ENCODE measurements at regions not wholly inside any gene's neighbourhood (a gene's known extent, or its start where the extent isn't known, plus 50 kb on each side); places are given as distances from the start of the nearest gene placed in this dataset.

DNA sequence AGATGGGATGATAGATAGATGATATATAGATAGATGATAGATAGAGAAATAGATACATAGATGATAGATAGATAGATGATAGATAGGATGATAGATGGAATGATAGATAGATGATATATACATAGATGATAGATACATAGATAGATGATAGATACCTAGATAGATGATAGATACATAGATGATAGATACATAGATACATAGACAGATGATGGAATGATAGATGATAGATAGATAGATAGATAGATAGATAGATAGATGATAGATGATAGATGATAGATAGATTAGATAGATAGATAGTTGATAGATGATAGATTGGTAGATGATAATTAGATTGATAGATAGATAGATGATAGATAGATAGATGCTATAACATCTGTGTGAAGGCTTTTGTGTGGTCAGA lies 201.7 kb upstream of the RAB4A start:
- DNase-seq: no peak

DNA sequence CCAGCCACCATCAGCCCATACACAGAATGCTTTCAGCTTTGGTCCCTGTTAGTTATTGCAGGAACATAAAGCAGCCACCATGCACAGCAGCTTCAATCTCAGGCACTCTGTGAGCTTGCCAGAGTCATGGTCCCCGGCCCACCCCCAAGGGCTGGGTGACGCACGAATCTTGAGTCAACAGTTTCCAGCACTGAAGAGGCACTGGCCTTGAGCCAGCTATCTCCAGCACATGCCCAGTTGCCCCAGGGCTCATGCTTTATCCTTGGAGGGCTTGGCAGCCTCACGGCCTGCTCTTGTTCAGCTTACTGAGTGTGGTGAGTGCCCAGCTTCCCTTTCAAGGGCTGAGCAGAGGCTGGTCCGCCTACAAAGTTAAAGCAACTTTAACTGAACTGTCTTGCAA lies 200.7 kb upstream of the RAB4A start:
- DNase-seq: no peak

DNA sequence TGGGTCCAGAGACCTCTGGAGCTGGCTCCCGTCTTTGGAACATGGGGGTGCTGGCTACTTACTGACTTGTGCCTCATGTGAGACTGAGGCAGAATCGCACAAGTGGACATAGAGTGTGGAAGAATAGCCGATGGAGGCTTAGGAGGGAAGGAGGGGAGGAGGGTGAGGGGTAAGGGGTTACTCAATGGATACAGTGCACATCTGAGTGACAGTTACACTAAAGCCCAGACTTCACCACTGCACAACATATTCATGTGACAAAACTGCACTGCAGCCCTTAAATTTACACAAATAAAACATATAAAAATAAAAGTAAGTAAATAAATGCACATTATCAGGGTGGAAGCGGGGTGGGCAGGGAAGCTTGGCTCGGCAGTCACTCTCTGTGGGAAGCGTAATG lies 197.7 kb upstream of the RAB4A start:
- no peak for DNase-seq

DNA sequence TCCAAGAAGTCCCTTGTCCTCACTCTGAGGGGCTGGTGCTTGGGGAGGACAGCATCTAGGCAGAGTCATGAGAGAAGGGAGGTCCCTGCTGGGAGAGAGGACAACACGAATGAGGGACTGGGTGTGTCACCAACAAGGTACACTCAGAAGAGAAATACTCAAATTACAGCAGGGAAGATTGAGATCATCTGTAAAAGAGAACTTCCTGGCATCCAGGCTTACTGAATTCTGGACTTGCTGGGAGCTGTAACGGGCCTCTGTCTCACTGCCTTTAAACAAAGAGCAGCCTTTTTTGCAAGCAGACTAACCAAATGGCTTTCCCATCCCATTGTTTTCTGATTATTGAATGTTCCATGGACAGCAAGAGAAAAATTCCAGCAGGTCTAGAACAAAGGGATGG lies 195.7 kb upstream of the RAB4A start:
- no peak for DNase-seq

DNA sequence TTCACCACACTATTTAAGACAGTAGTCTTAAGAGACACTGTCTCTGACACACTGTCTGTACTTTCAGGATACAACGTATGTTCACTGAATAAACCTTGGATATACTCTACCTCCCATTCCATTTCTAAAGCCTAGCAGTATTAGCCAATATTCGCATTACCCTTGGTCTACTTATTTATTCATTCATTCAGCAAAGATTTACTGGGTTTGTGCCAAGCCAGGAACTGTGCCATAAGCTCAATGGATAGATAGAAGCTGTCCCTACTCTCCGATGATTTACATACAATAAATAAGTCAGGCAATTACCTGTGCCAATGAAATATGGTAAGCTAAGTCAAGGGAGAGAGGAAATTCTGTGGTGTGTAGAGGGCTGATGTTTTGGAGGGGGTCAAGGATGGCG lies 195.2 kb upstream of the RAB4A start:
- no peak for DNase-seq

DNA sequence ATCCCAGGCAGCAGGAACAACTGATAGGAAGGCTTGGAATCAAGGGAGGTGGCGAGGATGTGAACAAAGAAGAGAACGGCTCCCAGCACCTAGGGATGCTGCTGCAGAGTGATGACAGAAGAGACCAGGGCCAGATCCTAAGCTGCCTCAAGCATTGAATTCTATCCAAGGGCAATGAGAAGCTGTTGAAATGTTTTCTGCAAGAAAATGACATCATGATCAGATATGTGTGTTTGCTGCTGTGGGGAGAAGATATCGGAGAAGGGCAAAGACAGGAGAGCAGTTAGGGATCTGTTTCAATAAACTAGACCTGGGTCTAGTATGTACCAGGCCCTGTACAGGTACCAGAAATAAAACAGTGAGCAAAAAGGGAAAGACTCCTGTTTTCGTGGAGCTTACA lies 194.7 kb upstream of the RAB4A start:
- no peak for DNase-seq

DNA sequence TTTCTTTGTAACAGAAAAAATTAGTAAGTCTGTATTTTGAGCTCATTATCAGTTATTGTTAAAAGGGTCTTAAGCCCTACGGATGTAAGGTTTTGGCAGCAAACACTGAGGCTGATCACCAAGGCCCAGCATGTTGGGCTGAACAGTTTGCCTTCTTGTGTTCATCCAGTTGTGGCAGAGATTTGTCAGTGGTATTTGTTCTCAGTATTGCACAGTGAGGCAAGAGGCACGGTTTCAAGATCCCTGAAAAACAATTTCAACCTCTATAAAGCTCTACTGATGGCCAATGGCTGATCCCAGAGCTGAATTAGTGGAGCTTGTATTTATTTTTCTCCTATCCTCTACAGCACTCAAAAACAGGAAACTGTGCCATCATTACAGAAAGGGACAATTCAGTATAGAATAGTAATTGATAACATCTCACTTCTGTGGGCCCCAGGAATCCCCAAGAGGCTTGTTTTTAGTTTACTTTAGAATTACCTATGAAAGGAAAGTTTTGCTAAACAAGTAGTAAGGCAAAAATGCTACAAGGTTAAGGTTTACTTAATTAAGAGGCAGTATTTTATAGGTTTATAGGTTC lies 191.8 kb upstream of the RAB4A start:
- DNase-seq: no peak

DNA sequence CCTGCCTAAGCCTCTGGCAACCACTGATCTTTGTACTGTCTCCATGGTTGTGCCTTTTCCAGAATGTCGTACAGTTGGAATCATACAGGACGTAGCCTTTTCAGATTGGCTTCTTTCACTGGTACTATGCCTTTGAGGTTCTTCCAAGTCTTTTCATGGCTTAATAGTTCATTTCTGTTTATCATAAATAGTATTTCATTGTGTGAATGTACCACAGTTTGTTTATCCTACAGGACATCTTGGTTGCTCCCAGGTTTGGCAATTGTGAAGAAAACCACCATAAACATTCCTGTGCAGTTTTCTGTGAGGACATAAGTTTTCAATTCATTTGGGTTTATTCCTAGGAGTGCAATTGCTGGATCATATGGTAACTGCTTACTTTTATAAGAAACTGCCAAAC lies 190.6 kb upstream of the RAB4A start:
- DNase-seq: no peak

DNA sequence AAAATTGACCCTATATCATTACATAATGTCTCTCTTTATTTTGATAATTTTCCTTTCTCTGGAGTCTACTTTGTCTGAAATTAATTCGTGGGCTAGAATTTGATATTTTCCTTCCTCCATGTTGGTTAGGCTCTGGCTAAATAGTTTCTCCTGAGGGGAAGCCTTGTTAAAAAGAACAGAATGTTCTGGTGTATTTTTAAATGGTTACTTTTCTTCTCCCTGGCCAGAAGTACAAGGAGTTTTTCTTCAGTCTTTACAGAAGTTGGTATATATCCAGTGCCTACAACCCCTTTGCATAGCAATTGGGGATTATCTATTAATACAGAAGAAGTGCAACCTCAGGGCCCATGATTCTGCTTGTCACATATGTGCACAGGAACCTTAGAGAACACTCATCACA lies 185.6 kb upstream of the RAB4A start:
- no peak for DNase-seq

DNA sequence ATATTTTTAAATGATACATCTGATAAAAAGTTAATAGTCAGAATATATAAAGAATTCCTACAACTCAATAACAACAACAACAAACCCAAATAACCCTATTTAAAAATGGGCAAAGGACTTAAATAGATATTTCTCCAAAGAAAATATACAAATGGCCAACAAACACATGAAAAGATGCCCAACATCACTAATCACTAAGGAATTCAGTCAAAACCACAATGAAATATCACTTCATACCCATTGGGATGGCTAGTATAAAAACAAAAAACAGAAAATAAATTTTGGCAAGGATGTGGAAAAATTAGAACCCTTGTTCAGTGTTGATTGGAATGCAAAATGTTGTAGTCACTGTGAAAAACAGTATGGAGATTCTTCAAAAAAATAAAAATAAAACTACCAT lies 184.8 kb upstream of the RAB4A start:
- no peak for DNase-seq

DNA sequence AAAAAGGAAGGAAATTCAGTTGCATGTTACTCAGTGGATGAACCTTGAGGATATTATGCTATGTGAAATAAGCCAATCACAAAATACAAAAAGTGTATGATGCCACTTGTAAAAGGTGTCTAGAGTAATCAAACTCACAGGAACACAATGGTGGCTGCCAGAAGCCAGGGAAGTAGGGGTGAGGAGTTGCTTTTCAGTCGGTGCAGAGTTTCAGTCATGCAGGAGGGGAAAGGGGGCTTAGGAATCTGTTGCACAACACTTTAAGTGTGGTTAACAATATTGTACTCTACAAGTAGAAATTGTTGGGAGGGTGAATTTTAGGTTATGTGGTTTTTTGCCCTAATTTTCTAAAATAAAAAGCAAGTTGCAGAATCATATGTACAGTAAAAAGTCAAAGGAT lies 184.2 kb upstream of the RAB4A start:
- no peak for DNase-seq

DNA sequence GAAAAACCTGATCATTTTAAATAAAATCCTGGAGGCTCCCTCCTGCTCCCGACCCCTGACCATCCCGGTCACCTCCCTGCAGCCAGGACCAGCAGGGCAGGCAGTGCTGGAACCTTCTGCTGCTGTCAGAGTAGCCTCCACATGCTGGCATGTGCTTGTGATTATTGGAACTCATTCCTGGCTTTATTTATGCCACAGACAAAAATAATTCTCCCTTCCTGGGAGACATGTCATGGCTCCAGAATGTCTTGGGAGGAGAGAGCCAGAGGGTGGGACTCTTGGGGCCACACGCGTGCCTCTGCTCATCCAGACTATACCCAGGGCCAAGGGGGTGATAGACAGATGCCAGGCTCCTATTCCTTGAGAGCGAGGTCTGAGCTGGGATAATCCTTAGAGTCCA lies 183.6 kb upstream of the RAB4A start:
- no peak for DNase-seq

DNA sequence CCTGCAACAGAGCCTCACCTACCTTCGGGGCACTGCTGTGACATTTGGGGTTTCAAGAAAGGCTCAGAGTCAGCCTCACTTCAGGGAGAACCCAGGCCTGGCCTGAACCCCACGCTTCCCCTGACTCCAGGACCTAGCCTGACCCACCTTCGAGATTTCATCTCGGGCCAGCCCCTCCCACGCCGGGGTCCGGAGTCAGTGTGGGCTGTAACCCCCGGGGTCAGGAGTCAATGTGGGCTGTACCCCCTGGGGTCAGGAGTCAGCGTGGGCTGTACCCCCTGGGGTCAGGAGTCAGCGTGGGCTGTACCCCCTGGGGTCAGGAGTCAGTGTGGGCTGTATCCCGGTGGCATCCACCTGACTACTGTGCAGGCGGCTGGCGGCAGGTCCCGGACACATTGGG lies 183.0 kb upstream of the RAB4A start:
- no peak for DNase-seq

DNA sequence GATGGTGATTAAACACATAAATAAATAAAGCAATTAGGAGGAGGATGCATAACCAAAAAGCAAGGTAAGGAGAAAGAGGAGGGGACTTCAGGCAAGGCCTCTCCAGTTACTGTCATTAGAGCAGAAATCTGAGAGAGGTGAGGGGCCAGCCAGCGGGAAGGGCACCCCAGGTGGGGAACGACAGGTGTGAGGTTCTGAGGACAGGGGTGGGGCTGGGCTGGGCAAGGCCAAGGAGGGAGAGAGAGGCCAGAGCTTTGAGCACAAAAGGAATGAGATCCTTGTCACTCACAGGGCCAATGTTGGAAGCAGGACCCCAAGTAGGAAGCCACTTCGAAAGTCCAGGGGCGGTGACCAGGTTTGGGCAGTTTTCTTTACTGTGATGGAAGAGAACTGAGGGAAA lies 182.2 kb upstream of the RAB4A start:
- DNase-seq: no peak

DNA sequence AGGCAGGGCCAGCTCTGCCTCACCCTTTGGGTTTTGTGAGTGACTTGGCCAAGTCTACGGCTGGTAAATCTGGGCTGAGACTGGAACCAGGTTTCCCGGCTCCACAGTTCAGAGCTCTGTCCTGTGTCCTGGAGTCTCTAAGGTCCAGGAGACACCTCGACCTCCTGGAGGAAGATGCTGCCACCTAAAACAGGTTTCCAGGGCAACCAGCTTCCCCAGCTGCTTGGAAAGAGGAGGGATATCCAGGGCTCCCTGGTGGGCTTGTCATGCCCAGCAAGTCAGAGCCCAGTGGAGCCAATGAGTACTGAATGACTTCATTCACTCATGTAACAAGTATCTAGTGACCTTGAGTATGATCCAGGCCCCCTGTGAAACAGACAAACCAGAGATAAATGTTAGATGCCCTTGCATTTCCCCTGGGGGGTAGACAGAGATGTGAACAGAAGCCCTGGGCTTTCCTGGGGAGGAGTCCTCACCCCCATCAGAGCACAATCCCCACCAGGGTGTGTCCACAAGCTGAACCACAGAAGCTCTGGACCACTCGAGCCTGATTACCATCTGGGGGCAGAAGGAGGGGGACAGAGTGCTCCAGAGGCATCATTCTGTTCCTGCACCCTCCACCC lies 181.2 kb upstream of the RAB4A start:
- DNase-seq: no peak

DNA sequence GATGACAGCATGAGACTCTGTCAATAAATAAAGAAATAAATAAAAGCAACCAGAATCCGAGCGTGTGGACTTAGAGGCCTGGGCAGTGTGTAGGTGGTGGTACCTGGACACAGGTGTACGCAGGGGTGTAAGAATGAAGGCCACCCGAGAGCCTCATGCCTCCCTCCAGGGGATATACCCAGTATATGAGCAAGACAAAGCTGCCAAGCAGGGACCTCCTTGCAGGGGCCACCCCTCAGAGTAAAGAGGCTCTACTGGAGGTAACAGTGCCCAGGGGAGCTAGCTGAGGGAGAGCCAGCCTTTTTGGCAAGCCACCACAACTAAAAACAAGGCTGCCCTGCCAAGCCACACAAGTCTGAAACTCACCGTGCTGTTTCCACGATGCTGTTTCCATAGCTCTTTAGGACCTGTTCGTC lies 179.2 kb upstream of the RAB4A start:
- no peak for DNase-seq

DNA sequence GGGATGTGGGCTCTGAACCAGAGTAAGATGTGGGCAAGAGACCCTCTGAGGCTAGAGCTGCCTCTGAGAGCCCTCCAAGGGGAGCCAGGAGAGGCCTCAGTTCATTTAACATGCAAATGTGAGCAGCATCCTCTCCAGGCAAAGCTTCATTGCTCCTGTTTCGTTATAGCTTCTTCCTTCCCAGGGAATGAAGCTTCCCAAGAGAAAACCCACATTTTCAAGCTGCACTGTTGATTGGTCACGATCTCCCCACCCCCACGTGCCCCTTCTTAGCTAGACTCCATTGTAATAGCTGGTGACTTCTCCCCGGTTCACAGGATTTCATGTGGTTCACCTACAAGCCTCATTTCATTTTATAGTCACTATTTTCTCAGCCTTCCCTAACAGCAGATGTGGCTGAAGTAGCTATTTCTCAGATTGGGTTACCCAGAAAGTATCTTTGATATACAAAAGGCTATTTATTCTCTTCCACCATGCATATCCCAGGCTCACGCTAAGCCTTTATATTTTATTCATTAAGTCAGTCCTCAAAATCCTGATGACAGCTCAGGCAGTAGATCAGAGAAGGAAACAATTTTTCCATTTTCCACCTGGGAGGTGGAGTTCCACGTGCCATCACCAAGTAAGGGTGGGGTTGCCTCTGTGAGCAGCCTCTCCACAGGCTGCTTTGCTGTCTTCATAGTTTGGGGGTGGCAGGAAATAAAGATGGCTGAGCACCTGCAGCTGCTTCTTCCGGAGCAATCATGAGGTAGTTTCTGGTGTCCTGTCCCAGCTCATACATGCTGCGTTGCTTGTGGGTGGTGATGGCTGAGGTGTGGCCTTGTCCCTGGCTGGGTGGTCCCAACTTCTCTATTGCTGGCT lies 178.3 kb upstream of the RAB4A start:
- no peak for DNase-seq

DNA sequence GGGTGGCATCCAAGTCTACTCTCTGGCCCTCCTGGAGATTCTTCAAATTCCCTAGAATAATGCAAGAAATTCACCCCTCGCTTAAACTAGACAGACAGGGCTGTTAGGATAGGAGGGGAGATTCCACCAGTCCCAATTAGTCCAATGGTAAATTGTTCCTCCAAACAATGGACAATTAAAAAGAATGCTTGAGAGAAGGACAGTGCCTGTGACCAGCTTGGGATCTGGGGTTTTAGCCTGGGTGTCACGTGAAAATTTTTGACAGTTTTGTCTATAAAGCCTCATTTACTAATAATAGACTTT lies 177.7 kb upstream of the RAB4A start:
- no peak for DNase-seq

DNA sequence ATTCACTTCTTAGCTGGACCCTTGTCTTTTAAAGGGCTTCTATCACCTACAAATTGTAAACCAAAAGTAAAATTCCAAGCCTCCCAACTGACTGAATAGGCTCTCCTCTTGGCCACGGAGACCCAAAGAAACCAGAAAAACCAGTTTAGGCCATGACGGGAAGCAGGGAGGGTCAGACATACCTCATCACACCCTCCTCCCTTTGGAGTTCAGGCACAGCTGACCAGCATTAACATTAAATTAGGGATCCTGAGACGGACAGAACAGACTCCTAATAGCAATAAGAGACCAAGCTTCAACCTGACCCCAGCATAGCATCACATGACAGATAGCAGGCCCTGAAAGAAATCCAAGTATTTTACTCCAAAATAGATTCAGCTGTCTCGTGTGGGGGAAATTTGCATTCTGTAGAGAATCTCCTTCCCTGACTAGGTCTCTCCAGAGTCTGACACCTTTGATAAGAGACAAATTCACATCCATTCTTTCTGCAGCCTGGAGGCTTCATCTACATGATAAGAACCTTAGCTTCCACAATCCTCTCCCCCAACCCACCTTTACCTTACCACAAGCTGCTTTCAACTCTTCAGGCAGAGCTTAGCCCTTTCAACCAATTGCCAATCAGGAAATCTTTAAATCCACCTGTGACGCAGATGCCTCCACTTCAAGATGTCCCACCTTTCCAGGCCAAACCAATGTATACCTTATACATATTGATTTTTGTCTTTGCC lies 177.1 kb upstream of the RAB4A start:
- no peak for DNase-seq

DNA sequence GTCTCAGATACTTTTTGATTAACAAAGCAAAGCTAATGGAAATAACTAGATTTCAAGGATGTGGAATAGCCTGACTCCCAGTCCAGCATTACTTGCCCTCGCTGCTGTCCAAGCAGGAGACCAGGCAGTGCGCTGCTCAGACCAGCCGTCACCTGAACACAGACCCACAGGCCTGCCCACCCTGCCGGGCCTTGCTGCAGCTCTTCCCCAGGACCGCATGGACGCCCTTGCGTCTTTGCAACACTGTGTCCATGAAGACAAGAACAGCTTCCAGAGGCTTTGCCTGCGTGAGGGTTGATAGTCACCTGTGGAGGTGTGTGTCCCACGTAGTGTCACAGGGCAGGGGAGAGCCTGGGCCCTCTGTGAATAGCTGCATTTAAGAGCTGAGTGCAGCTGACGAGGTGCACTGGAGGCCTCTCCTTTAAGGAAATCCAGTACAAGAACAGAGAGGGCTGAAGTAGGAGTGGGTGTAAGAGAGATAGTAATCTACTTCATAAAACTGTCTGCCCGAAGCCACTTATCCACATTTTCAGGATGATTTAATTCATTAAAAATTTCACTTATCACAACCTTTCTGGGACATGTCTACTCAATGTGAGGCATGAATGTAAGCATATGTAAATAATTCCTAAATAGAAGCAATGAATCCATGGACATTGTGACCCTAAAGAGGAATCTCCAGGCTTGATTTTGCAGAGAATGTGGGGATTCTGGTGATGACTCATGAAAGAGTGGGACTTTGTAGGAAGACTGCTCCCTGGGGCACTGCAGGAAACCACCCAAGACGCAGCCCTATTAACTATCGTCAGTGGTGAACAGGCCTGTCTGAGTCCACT lies 176.2 kb upstream of the RAB4A start:
- no peak for DNase-seq

DNA sequence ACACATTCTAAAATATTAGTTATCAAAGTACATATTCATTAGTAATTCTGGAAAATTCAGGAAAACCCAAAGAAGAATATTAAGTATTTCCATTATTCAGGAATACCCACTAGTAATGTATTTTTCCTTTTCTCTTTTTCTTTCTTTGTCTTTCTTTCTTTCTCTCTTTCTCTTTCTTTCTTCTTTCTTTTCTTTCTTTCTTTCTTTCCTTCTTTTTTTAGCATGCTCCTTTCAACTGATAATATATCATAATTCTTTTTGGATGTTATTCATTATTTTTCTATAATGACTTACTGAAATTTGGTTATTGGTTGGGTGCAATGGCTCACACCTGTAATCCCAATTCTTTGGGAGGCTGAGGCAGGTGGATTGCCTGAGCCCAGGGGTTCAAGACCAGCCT lies 175.6 kb upstream of the RAB4A start:
- no peak for DNase-seq

DNA sequence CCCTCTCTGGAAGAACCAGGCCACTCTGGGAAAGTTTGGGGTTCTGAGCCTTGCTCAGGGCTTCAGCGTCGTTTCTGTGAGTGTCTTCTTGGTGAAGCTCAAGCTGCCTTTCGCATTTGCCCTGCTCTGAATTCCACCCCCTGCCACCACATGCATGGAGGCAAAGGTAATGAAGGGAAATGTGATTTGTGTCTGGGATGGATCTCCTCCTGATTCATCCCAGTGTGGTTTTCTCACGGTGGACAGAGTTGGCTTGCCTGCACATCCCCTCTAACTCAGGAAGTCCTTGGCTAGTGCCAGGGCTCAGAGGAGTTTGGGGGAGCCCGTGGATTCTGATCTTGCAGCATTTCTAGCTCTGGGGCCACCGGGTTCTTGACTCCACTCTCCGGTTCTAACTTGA lies 173.6 kb upstream of the RAB4A start:
- DNase-seq: no peak

DNA sequence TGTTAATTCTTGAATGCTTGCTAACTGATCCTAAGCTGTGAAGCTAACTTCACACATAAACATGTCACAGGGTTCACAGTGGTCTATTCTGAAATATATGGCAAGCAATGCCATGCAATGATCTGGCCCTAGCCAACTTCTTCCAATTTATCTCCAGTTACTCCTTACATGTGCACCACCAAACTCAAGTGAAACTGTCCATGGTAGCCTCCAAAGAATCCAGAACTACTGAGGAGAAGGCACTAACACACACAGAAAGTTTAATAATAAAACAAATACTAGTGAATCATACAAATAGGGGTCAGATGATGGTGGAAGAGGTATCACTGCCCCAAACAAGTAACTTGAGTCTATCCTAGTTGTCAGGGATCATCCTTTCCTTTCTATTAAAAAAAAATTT lies 172.6 kb upstream of the RAB4A start:
- no peak for DNase-seq
